ENCODE measurements at regions not wholly inside any gene's neighbourhood (a gene's known extent, or its start where the extent isn't known, plus 50 kb on each side); places are given as distances from the start of the nearest gene placed in this dataset.

DNA sequence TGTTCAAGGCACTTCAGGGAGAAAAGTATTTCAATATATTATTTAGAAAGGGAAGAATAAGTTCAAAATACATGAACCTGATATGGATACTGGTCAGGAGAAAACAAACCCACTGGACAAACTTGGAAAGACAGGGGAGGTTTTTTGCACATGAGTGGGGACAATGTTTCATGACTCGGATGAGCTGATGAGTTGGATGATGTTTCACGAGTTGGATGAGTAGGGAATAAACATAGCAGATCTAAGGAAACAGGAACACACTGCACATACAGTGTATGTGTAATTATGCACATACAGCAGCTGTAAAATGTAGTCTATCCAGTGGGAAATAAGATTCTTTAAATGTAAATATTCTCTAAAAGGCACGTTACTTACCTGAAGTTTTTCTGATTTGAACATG lies 682.9 kb upstream of the ADAMTS5 start:
- TF ChIP-seq, protein P1, sequence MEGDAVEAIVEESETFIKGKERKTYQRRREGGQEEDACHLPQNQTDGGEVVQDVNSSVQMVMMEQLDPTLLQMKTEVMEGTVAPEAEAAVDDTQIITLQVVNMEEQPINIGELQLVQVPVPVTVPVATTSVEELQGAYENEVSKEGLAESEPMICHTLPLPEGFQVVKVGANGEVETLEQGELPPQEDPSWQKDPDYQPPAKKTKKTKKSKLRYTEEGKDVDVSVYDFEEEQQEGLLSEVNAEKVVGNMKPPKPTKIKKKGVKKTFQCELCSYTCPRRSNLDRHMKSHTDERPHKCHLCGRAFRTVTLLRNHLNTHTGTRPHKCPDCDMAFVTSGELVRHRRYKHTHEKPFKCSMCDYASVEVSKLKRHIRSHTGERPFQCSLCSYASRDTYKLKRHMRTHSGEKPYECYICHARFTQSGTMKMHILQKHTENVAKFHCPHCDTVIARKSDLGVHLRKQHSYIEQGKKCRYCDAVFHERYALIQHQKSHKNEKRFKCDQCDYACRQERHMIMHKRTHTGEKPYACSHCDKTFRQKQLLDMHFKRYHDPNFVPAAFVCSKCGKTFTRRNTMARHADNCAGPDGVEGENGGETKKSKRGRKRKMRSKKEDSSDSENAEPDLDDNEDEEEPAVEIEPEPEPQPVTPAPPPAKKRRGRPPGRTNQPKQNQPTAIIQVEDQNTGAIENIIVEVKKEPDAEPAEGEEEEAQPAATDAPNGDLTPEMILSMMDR (conservative IDR thresholded peaks at IDR 0.05; ENCODE audit: low read depth in 2 of 2): no peak
- no peak for TF ChIP-seq EZH2 (IDR thresholded peaks at IDR 0.05; ENCODE audit: low read depth, unreplicated experiment)
- no peak for TF ChIP-seq CREB1 (CRISPR knock-in tag; IDR thresholded peaks at IDR 0.05; ENCODE audit: low read depth)
- TF ChIP-seq ZNF331 (CRISPR knock-in tag; IDR thresholded peaks at IDR 0.05; ENCODE audit: low read depth): no peak
- TF ChIP-seq POLR2AphosphoS5 (IDR thresholded peaks at IDR 0.05; ENCODE audit: low read depth): no peak
- no peak for TF ChIP-seq STAT1 (IDR thresholded peaks at IDR 0.05; ENCODE audit: unreplicated experiment)

Data from GM23338 (cell line).